A549 (cell line): ENCODE measurements at regions not wholly inside any gene's neighbourhood (a gene's known extent, or its start where the extent isn't known, plus 50 kb on each side); places are given as distances from the start of the nearest gene placed in this dataset.

Experiments used
- TF ChIP-seq, protein P1 (sequence below): fragments of >200 bp; sonication (Bioruptor Twin); formaldehyde crosslinking; IDR thresholded peaks from 3 replicates; pipeline ENCODE4 v1.5.1; 2016
- TF ChIP-seq, protein P2 (sequence below): fragments of 150-350 bp; IDR thresholded peaks from 2 replicates; pipeline ENCODE4 v1.6.1; 2014; ENCODE audit warnings: low read depth, mild to moderate bottlenecking, low read length

DNA sequence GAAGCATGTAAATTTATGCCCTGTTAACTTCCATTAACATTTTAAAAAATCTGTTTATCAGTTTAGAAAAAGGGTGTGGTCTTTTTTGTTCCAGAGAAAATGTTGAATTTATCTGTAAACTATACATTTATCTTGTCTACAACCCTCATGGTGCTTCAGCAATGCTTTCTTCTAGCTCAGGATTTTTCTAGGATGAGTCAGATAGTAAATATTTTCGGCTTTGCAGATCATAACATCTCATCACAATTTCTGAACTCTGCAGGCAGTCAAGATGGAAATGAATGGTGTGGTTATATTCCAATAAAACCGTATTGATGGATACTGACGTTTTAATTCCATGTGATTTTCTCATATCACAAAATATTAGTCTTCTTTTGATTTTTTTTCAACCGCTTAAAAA is 70.5 kb upstream of the FOXB1 start:
- TF ChIP-seq, protein P1, sequence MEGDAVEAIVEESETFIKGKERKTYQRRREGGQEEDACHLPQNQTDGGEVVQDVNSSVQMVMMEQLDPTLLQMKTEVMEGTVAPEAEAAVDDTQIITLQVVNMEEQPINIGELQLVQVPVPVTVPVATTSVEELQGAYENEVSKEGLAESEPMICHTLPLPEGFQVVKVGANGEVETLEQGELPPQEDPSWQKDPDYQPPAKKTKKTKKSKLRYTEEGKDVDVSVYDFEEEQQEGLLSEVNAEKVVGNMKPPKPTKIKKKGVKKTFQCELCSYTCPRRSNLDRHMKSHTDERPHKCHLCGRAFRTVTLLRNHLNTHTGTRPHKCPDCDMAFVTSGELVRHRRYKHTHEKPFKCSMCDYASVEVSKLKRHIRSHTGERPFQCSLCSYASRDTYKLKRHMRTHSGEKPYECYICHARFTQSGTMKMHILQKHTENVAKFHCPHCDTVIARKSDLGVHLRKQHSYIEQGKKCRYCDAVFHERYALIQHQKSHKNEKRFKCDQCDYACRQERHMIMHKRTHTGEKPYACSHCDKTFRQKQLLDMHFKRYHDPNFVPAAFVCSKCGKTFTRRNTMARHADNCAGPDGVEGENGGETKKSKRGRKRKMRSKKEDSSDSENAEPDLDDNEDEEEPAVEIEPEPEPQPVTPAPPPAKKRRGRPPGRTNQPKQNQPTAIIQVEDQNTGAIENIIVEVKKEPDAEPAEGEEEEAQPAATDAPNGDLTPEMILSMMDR, result no peak
- TF ChIP-seq, protein P2, sequence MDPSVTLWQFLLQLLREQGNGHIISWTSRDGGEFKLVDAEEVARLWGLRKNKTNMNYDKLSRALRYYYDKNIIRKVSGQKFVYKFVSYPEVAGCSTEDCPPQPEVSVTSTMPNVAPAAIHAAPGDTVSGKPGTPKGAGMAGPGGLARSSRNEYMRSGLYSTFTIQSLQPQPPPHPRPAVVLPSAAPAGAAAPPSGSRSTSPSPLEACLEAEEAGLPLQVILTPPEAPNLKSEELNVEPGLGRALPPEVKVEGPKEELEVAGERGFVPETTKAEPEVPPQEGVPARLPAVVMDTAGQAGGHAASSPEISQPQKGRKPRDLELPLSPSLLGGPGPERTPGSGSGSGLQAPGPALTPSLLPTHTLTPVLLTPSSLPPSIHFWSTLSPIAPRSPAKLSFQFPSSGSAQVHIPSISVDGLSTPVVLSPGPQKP, result no peak
